ENCODE measurements at regions not wholly inside any gene's neighbourhood (a gene's known extent, or its start where the extent isn't known, plus 50 kb on each side); places are given as distances from the start of the nearest gene placed in this dataset.

DNA sequence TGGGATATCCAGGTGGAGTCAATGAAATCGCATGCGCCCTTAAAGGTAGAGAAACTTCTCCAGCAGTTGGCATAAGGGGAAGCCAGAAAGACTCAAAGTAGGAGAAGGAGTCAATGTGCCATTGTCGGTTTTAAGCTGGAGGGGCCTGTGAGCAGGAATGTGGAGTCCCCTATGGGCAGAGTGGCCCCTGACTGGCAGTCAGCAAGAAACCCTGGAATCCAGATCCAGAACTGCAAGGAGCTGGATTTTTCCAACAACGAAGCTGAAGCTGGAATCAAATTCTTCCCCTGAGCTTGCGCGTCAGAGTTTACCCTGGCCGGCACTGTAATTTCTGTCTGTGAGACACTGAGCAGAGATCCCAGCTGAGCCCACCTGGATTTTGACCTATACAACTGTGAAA is 315.0 kb downstream of the DHX35 start:
- Histone ChIP-seq H2AFZ (ENCODE audit: low read length) (no peak overlapping the region), H3K4me2 (ENCODE audit: low read length) (no peak overlapping the region), H3K4me3 (ENCODE audit: low read depth, low read length, poor library complexity, severe bottlenecking) (no peak overlapping the region), H3K9me3 (ENCODE audit: low read length) (no peaks in the 10 kb centered on the region), H3K9me2 (ENCODE audit: low read depth, low read length) (no peaks in the 10 kb centered on the region), H4K20me1 (ENCODE audit: insufficient read depth, low read length) (no peaks in the 10 kb centered on the region), H3K27me3 (ENCODE audit: insufficient read depth, low read length) (no peaks in the 10 kb centered on the region), H3K4me1 (ENCODE audit: insufficient read depth, low read length, severe bottlenecking) (no peaks in the 10 kb centered on the region), H3K79me2 (ENCODE audit: insufficient read depth, low read length) (no peaks in the 10 kb centered on the region), H3K27ac (ENCODE audit: low read depth, low read length, poor library complexity, severe bottlenecking) (no peak overlapping the region), H3K9ac (ENCODE audit: low read length) (no peak overlapping the region), H3F3A (ENCODE audit: insufficient read depth, low read length) (no peaks in the 10 kb centered on the region), H3K36me3 (ENCODE audit: insufficient read depth, low read length) (no peaks in the 10 kb centered on the region)
- TF ChIP-seq EZH2 (IDR thresholded peaks at IDR 0.05; ENCODE audit: borderline replicate concordance, low read length) = no peak
- TF ChIP-seq, protein P1, sequence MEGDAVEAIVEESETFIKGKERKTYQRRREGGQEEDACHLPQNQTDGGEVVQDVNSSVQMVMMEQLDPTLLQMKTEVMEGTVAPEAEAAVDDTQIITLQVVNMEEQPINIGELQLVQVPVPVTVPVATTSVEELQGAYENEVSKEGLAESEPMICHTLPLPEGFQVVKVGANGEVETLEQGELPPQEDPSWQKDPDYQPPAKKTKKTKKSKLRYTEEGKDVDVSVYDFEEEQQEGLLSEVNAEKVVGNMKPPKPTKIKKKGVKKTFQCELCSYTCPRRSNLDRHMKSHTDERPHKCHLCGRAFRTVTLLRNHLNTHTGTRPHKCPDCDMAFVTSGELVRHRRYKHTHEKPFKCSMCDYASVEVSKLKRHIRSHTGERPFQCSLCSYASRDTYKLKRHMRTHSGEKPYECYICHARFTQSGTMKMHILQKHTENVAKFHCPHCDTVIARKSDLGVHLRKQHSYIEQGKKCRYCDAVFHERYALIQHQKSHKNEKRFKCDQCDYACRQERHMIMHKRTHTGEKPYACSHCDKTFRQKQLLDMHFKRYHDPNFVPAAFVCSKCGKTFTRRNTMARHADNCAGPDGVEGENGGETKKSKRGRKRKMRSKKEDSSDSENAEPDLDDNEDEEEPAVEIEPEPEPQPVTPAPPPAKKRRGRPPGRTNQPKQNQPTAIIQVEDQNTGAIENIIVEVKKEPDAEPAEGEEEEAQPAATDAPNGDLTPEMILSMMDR (IDR thresholded peaks at IDR 0.05; ENCODE audit: low read length) = no peak

DNA sequence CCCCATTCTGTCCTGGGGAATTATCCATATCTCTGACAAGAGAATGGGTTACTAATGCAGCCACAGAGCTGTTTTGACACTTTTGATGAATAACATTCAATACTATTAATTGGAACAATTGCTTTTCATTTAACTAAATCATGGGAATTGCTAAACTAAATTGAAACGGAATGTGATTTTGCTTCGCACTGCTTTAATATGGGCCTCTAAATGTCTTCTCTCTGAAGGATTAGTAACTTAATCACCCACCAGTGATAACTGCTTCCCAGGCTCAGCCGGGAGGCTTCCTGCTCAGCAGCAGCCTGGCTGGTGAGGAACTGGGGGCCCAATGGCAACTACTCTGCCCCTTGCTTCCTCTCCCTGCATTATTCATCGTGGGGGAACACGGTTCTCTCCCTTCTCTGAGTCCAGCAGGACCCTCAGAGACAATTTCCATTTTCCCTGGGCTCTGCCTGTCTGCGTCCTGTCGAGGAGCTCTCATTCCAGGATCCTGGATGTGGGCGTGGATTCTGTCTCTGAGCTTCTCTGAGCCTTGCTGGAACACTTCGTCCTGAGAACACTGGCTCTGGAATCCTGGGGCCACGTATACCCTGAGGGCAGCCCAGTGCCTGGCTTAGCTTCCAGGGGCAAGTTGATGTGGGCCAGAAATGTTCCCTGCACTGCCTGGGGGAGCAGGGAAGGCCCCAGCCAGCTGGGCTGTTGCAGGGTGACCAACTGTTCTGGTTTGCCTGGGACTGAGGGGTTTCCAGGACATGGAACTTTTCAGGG is 308.9 kb downstream of the DHX35 start:
- H3K4me1 ChIP-seq (ENCODE audit: insufficient read depth, low read length, severe bottlenecking) = no peaks in the 10 kb centered on the region
- no peaks in the 10 kb centered on the region for H3F3A ChIP-seq (ENCODE audit: insufficient read depth, low read length)
- H2AFZ ChIP-seq (ENCODE audit: low read length) = no peak overlapping the region
- no peak overlapping the region for H3K4me3 ChIP-seq (ENCODE audit: low read depth, low read length, poor library complexity, severe bottlenecking)
- TF ChIP-seq, protein P1 (IDR thresholded peaks at IDR 0.05; ENCODE audit: low read length) = no peak
- no peak for TF ChIP-seq EZH2 (IDR thresholded peaks at IDR 0.05; ENCODE audit: borderline replicate concordance, low read length)
- no peaks in the 10 kb centered on the region for H3K36me3 ChIP-seq (ENCODE audit: insufficient read depth, low read length)
- H3K27ac ChIP-seq (ENCODE audit: low read depth, low read length, poor library complexity, severe bottlenecking) = no peak overlapping the region
- H3K9me2 ChIP-seq (ENCODE audit: low read depth, low read length) = no peaks in the 10 kb centered on the region
- no peaks in the 10 kb centered on the region for H3K9me3 ChIP-seq (ENCODE audit: low read length)
- no peaks in the 10 kb centered on the region for H4K20me1 ChIP-seq (ENCODE audit: insufficient read depth, low read length)
- no peaks in the 10 kb centered on the region for H3K79me2 ChIP-seq (ENCODE audit: insufficient read depth, low read length)
- no peak overlapping the region for H3K4me2 ChIP-seq (ENCODE audit: low read length)
- H3K27me3 ChIP-seq (ENCODE audit: insufficient read depth, low read length) = no peaks in the 10 kb centered on the region
- no peak overlapping the region for H3K9ac ChIP-seq (ENCODE audit: low read length)

DNA sequence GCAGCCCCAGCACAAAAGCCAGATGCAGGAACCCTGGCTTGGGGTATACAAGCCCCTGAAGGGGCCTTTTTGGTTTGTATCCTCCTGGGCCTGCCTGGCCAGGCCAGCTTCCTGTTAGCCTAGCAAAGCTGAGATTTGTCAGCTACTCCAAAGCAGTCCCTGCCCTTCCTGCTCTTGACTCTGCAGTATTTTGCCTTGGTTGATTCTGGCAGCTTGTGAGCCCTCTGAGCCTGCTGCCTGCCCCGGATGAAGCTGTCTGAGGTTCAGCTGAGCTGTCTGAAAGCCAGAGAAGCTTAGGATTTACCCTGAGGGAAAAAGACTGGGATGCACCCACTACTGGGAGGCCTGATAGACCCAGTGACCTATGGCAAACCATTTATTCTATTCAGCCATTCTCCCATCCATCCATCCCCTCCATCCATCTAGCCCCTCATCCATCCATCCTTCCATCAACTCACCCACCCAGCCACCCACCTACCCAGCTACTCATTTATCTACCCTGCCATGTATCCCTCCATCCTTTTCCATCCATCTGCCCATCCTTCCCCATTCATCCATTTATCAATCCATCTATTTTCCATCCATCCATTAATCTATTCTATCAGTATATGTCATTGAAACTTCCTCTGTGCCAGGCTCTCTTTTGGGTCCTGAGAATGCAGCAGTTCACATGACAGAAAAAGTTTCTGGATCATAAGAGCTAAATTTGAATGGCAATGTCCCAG is 307.5 kb downstream of the DHX35 start:
- Histone ChIP-seq H3K4me3 (ENCODE audit: low read depth, low read length, poor library complexity, severe bottlenecking) (no peak overlapping the region), H3K27me3 (ENCODE audit: insufficient read depth, low read length) (no peaks in the 10 kb centered on the region), H3K79me2 (ENCODE audit: insufficient read depth, low read length) (no peaks in the 10 kb centered on the region), H2AFZ (ENCODE audit: low read length) (no peak overlapping the region), H3K36me3 (ENCODE audit: insufficient read depth, low read length) (no peaks in the 10 kb centered on the region), H3K9ac (ENCODE audit: low read length) (no peak overlapping the region), H3K9me3 (ENCODE audit: low read length) (no peaks in the 10 kb centered on the region), H3K9me2 (ENCODE audit: low read depth, low read length) (no peaks in the 10 kb centered on the region), H3K4me1 (ENCODE audit: insufficient read depth, low read length, severe bottlenecking) (no peaks in the 10 kb centered on the region), H3F3A (ENCODE audit: insufficient read depth, low read length) (no peaks in the 10 kb centered on the region), H4K20me1 (ENCODE audit: insufficient read depth, low read length) (no peaks in the 10 kb centered on the region), H3K27ac (ENCODE audit: low read depth, low read length, poor library complexity, severe bottlenecking) (no peak overlapping the region), H3K4me2 (ENCODE audit: low read length) (no peak overlapping the region)
- TF ChIP-seq, protein P1 (IDR thresholded peaks at IDR 0.05; ENCODE audit: low read length) = no peak
- no peak for TF ChIP-seq EZH2 (IDR thresholded peaks at IDR 0.05; ENCODE audit: borderline replicate concordance, low read length)
